Neural cell (in vitro differentiated cells): ENCODE measurements at regions not wholly inside any gene's neighbourhood (a gene's known extent, or its start where the extent isn't known, plus 50 kb on each side); places are given as distances from the start of the nearest gene placed in this dataset.
"Not testable (repeated sequence)": the region's sequence is repeated elsewhere in the genome, so short reads cannot be mapped to it uniquely, and the experiment has no call there.

Experiments
- H2AFZ ChIP-seq: fragments of 200-600, 300-800 bp; sonication (generic), shearing (Covaris generic); 2 replicates; pipeline ENCODE4 v1.6.0; 2014; ENCODE audit warnings: low read depth, mild to moderate bottlenecking, antibody characterized with exemption, low read length, moderate library complexity
- H3F3A ChIP-seq: fragments of 200-600 bp; shearing (Covaris generic); 2 replicates; pipeline ENCODE4 v1.6.1; 2016; ENCODE audit warnings: mild to moderate bottlenecking, moderate library complexity, mixed read lengths, antibody characterized with exemption, low read length; ENCODE audit not compliant: insufficient read depth, poor library complexity, severe bottlenecking
- H3K27ac ChIP-seq: fragments of 200-600, 300-800 bp; sonication (generic), shearing (Covaris generic); 2 replicates; pipeline ENCODE4 v1.5.1; 2014; ENCODE audit warnings: mild to moderate bottlenecking, low read length, moderate library complexity
- H3K27me3 ChIP-seq: fragments of 300-800, 200-600 bp; sonication (generic), shearing (Covaris generic); 2 replicates; pipeline ENCODE4 v1.6.0; 2014; ENCODE audit warnings: mild to moderate bottlenecking, low read depth, low read length, moderate library complexity; ENCODE audit not compliant: insufficient read depth
- H3K36me3 ChIP-seq: fragments of 300-800, 200-600 bp; sonication (generic), shearing (Covaris generic); 2 replicates; pipeline ENCODE4 v1.5.1; 2014; ENCODE audit warnings: mild to moderate bottlenecking, antibody characterized with exemption, low read length, moderate library complexity; ENCODE audit not compliant: insufficient read depth
- H3K4me2 ChIP-seq: fragments of 300-800, 200-600 bp; sonication (generic), shearing (Covaris generic); 2 replicates; pipeline ENCODE4 v1.6.0; 2014; ENCODE audit warnings: mild to moderate bottlenecking, low read length
- H3K4me3 ChIP-seq: fragments of 300-800, 200-600 bp; sonication (generic), shearing (Covaris generic); 2 replicates; pipeline ENCODE4 v1.5.1; 2014; ENCODE audit warnings: mild to moderate bottlenecking, low read length, moderate library complexity
- H3K79me2 ChIP-seq: fragments of 200-600 bp; shearing (Covaris generic); replicated peaks from 2 replicates; pipeline ENCODE4 v1.6.0; 2014; ENCODE audit warnings: mild to moderate bottlenecking, low read length, moderate library complexity; ENCODE audit not compliant: insufficient read depth
- H3K9ac ChIP-seq: fragments of 300-800, 200-600 bp; sonication (generic), shearing (Covaris generic); 2 replicates; pipeline ENCODE4 v1.6.1; 2016; ENCODE audit warnings: mild to moderate bottlenecking, low read length, mixed read lengths
- H3K9me2 ChIP-seq: fragments of 200-600 bp; shearing (Covaris generic); 2 replicates; pipeline ENCODE4 v1.6.1; 2016; ENCODE audit warnings: mild to moderate bottlenecking, low read length, mixed read lengths; ENCODE audit not compliant: insufficient read depth
- H3K9me3 ChIP-seq: fragments of 200-600, 300-800 bp; sonication (generic), shearing (Covaris generic); 2 replicates; pipeline ENCODE4 v1.6.1; 2016; ENCODE audit warnings: mild to moderate bottlenecking, mixed run types, low read length, moderate library complexity, mixed read lengths
- H4K20me1 ChIP-seq: fragments of 200-600 bp; shearing (Covaris generic); 2 replicates; pipeline ENCODE4 v1.6.1; 2016; ENCODE audit warnings: mild to moderate bottlenecking, mixed run types; ENCODE audit not compliant: insufficient read depth
- MXI1 ChIP-seq: fragments of 450-650 bp; conservative IDR thresholded peaks from 2 replicates; pipeline ENCODE4 v1.6.1; 2014; ENCODE audit warnings: antibody characterized with exemption, mild to moderate bottlenecking; ENCODE audit not compliant: poor library complexity, severe bottlenecking
- POLR2AphosphoS5 ChIP-seq: IDR thresholded peaks from 2 replicates; pipeline ENCODE4 v1.6.1; 2012
- RAD21 ChIP-seq: fragments of 450-650 bp; conservative IDR thresholded peaks from 2 replicates; pipeline ENCODE4 v1.6.1; 2014; ENCODE audit warnings: antibody characterized with exemption, mild to moderate bottlenecking, moderate library complexity
- REST ChIP-seq: IDR thresholded peaks from 2 replicates; pipeline ENCODE4 v1.6.1; 2012; ENCODE audit warnings: borderline replicate concordance
- SMC3 ChIP-seq: fragments of 450-650 bp; conservative IDR thresholded peaks from 2 replicates; pipeline ENCODE4 v1.6.1; 2014; ENCODE audit warnings: antibody characterized with exemption, mild to moderate bottlenecking, moderate library complexity; ENCODE audit not compliant: poor library complexity

- no peaks in the 10 kb centered on the region for H3K79me2 ChIP-seq
- H3K27ac ChIP-seq: no peak overlapping the region
- TF ChIP-seq SMC3: no peak
- TF ChIP-seq REST: no peak
- no peak for TF ChIP-seq POLR2AphosphoS5
- TF ChIP-seq MXI1: no peak
- TF ChIP-seq RAD21: no peak
- H3F3A ChIP-seq: no peaks in the 10 kb centered on the region
- no peak overlapping the region for H3K4me2 ChIP-seq
- H3K36me3 ChIP-seq: no peaks in the 10 kb centered on the region
- H3K9me2 ChIP-seq: no peaks in the 10 kb centered on the region
- H3K9me3 ChIP-seq: no peaks in the 10 kb centered on the region
- H2AFZ ChIP-seq: no peak overlapping the region
- no peaks in the 10 kb centered on the region for H4K20me1 ChIP-seq
- no peak overlapping the region for H3K9ac ChIP-seq
- H3K27me3 ChIP-seq: no peaks in the 10 kb centered on the region
- no peak overlapping the region for H3K4me3 ChIP-seq
These were observed 476.7 kb upstream of the RAB6C start for GRCh38 chr2:129502781-129503180.

GRCh38 chr2:129504646-129505045 is 474.8 kb upstream of the RAB6C start:
- Histone ChIP-seq H2AFZ (no peak overlapping the region), H3K27me3 (no peaks in the 10 kb centered on the region), H3K9ac (no peak overlapping the region), H3K36me3 (no peaks in the 10 kb centered on the region), H3K4me3 (no peak overlapping the region), H3K9me3 (no peaks in the 10 kb centered on the region), H3K4me2 (no peak overlapping the region), H3K79me2 (no peaks in the 10 kb centered on the region), H3F3A (no peaks in the 10 kb centered on the region), H3K27ac (no peak overlapping the region), H4K20me1 (no peaks in the 10 kb centered on the region), H3K9me2 (no peaks in the 10 kb centered on the region)
- no peak for TF ChIP-seq SMC3

DNA sequence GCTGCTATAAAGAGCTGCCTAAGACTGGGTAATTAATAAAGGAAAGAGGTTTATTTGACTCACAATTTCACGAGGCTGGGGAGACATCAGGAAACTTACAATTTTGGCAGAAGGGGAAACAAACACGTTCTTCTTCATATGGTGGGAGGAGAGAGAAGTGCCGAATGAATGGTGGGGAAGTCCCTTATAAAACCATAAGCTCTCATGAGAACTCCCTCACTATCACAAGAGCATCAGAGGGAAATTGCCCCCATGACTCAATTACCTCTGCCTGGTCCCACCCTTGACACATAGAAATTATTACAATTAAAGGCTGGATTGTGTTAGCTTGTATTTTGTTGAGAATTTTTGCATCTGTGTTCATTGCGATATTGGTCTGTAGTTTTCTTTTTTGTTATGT is 460.5 kb upstream of the RAB6C start:
- Histone ChIP-seq H3K27me3 (no peaks in the 10 kb centered on the region), H3K9ac (no peak overlapping the region), H3K79me2 (no peaks in the 10 kb centered on the region), H3F3A (no peaks in the 10 kb centered on the region), H3K4me2 (no peak overlapping the region), H3K27ac (no peak overlapping the region), H4K20me1 (no peaks in the 10 kb centered on the region), H2AFZ (no peak overlapping the region), H3K4me3 (no peak overlapping the region), H3K9me3 (peaks cover 3% of the 10 kb centered on the region), H3K9me2 (no peaks in the 10 kb centered on the region), H3K36me3 (no peaks in the 10 kb centered on the region)
- TF ChIP-seq POLR2AphosphoS5: no peak

DNA sequence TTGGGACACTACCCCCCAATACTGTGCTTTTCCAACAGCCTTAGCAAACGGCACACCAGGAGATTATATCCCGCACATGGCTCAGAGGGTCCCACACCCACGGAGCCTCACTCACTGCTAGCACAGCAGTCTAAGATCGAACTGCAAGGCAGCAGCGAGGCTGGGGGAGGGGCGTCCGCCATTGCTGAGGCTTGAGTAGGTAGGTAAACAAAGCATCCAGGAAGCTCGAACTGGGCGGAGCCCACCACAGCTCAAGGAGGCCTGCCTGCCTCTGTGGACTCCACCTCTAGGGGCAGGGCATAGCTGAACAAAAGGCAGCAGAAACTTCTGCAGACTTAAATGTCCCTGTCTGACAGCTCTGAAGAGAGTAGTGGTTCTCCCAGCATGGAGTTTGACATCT is 447.3 kb upstream of the RAB6C start:
- not testable (repeated sequence) for H3K9ac ChIP-seq, H3K27me3 ChIP-seq, H4K20me1 ChIP-seq, H2AFZ ChIP-seq, H3K36me3 ChIP-seq, H3K4me2 ChIP-seq, H3K27ac ChIP-seq, H3F3A ChIP-seq, H3K9me3 ChIP-seq, H3K9me2 ChIP-seq, H3K4me3 ChIP-seq, H3K79me2 ChIP-seq
